Activated T-cell treated with anti-CD3 and anti-CD28 coated beads, Interleukin-2, amount 50 U/mL, for 4 hours (primary cell): ENCODE measurements at regions not wholly inside any gene's neighbourhood (a gene's known extent, or its start where the extent isn't known, plus 50 kb on each side); places are given as distances from the start of the nearest gene placed in this dataset.
"Not testable (repeated sequence)": the region's sequence is repeated elsewhere in the genome, so short reads cannot be mapped to it uniquely, and the experiment has no call there.

Experiments
- ATAC-seq, 2 donors: fragments of 200-7000 bp; cut with Tn5 transposase; one replicate each; pipeline ENCODE4 v1.10.0; 2021
- DNase-seq: peaks from one replicate; pipeline ENCODE4 v3.0.0-alpha.2; 2020
- H3K27me3 Mint-ChIP-seq: one replicate; pipeline ENCODE4 v1.8.0; 2021; ENCODE audit warnings: low read depth, mixed read lengths
- H3K36me3 Mint-ChIP-seq: one replicate; pipeline ENCODE4 v1.8.0; 2022; ENCODE audit warnings: mixed read lengths; ENCODE audit not compliant: insufficient read depth
- H3K4me1 Mint-ChIP-seq: one replicate; pipeline ENCODE4 v1.8.0; 2021; ENCODE audit warnings: low read depth, mixed read lengths
- H3K4me3 Mint-ChIP-seq: one replicate; pipeline ENCODE4 v1.8.0; 2021; ENCODE audit warnings: mild to moderate bottlenecking, moderate library complexity, mixed read lengths
- H3K9me3 Mint-ChIP-seq: one replicate; pipeline ENCODE4 v1.8.0; 2021; ENCODE audit warnings: mixed read lengths

GRCh38 chr11:37929100-37929653 lies 1331.1 kb upstream of the RAG2 start:
- Mint-ChIP-seq H3K36me3 (no peaks in the 10 kb centered on the region), H3K9me3 (peaks cover 13% of the 10 kb centered on the region), H3K4me1 (no peaks in the 10 kb centered on the region), H3K27me3 (no peaks in the 10 kb centered on the region), H3K4me3 (no peak overlapping the region)
- ATAC-seq, result no peak
- no peak for DNase-seq

DNA sequence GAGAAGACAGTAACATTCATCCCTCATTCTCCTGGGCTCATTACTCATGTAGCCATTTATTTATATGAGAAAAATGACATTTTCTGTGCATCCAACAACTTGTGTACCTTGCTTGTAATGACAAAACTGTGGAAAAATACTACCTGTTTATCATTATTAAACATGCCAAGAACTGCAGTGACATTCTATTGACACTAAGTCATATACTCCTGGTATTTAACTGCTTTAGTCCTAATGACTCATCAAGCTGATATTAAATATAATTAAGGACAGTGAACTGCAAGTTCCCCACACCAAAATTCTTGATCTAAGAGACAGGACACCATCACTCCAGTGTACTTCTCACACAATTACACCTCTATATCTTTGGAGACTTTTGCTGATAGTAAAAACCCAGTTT lies 1328.7 kb upstream of the RAG2 start:
- Mint-ChIP-seq H3K4me1 (no peaks in the 10 kb centered on the region), H3K27me3 (no peaks in the 10 kb centered on the region), H3K36me3 (no peaks in the 10 kb centered on the region), H3K9me3 (peaks cover 11% of the 10 kb centered on the region), H3K4me3 (no peak overlapping the region)
- ATAC-seq (no peak), DNase-seq (no peak)

- ATAC-seq (no peak), DNase-seq (no peak)
- H3K4me1 Mint-ChIP-seq, result no peaks in the 10 kb centered on the region
- H3K4me3 Mint-ChIP-seq, result no peak overlapping the region
- H3K27me3 Mint-ChIP-seq, result no peaks in the 10 kb centered on the region
- no peaks in the 10 kb centered on the region for H3K36me3 Mint-ChIP-seq
- H3K9me3 Mint-ChIP-seq, result peaks cover 15% of the 10 kb centered on the region
These were observed 1318.3 kb upstream of the RAG2 start for GRCh38 chr11:37916331-37916730.

DNA sequence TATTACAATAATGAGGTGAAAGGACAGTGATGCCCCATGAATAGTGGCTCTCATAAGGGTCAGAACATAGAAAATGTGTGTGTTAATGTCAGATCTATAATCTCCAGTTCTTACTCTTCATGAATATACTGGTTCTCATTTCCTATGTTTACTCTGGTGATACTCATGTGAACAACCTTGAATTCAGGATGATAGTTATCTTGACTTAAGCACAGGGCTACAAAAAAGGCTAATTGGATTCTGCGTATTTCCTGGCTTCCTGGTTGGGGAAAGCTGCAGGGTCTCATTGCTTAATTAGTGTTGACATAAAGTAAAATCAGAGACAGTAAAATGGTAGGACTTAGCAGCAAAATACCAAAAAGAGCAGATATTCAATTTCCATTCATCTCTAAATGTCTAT lies 1316.8 kb upstream of the RAG2 start:
- DNase-seq, result no peak
- ATAC-seq, result no peak
- Mint-ChIP-seq H3K4me3 (no peak overlapping the region), H3K36me3 (no peaks in the 10 kb centered on the region), H3K4me1 (no peaks in the 10 kb centered on the region), H3K27me3 (no peaks in the 10 kb centered on the region), H3K9me3 (peaks cover 13% of the 10 kb centered on the region)

- no peaks in the 10 kb centered on the region for H3K36me3 Mint-ChIP-seq
- ATAC-seq, result no peak
- no peak overlapping the region for H3K4me3 Mint-ChIP-seq
These were observed 1310.1 kb upstream of the RAG2 start for GRCh38 chr11:37908219-37908548.

GRCh38 chr11:37907436-37908218 lies 1309.6 kb upstream of the RAG2 start:
- DNase-seq (no peak), ATAC-seq (no peak)
- no peaks in the 10 kb centered on the region for H3K4me1 Mint-ChIP-seq
- no peaks in the 10 kb centered on the region for H3K36me3 Mint-ChIP-seq
- no peaks in the 10 kb centered on the region for H3K27me3 Mint-ChIP-seq
- no peak overlapping the region for H3K4me3 Mint-ChIP-seq
- H3K9me3 Mint-ChIP-seq, result peaks cover 10% of the 10 kb centered on the region

More at GRCh38 chr11:37908219-37908548, 1310.1 kb upstream of the RAG2 start:
- peaks cover 10% of the 10 kb centered on the region for H3K9me3 Mint-ChIP-seq
- no peaks in the 10 kb centered on the region for H3K27me3 Mint-ChIP-seq
- no peak for DNase-seq
- no peaks in the 10 kb centered on the region for H3K4me1 Mint-ChIP-seq

GRCh38 chr11:37905707-37906417 lies 1307.8 kb upstream of the RAG2 start:
- Mint-ChIP-seq H3K36me3 (no peaks in the 10 kb centered on the region), H3K27me3 (no peaks in the 10 kb centered on the region), H3K4me1 (no peaks in the 10 kb centered on the region), H3K9me3 (peaks cover 10% of the 10 kb centered on the region), H3K4me3 (no peak overlapping the region)
- DNase-seq (no peak), ATAC-seq (no peak)

- ATAC-seq (no peak), DNase-seq (no peak)
These were observed 1298.0 kb upstream of the RAG2 start for GRCh38 chr11:37896016-37896415.

GRCh38 chr11:37881741-37882140 lies 1283.7 kb upstream of the RAG2 start:
- ATAC-seq, result no peak
- H3K4me3 Mint-ChIP-seq, result no peak overlapping the region
- DNase-seq, result no peak
- peaks cover 4% of the 10 kb centered on the region for H3K9me3 Mint-ChIP-seq
- H3K4me1 Mint-ChIP-seq, result no peaks in the 10 kb centered on the region
- no peaks in the 10 kb centered on the region for H3K36me3 Mint-ChIP-seq
- H3K27me3 Mint-ChIP-seq, result no peaks in the 10 kb centered on the region

More at GRCh38 chr11:37896016-37896415, 1298.0 kb upstream of the RAG2 start:
- H3K4me1 Mint-ChIP-seq, result no peaks in the 10 kb centered on the region
- H3K9me3 Mint-ChIP-seq, result peaks cover 10% of the 10 kb centered on the region
- H3K27me3 Mint-ChIP-seq, result no peaks in the 10 kb centered on the region
- H3K4me3 Mint-ChIP-seq, result no peak overlapping the region
- H3K36me3 Mint-ChIP-seq, result no peaks in the 10 kb centered on the region

DNA sequence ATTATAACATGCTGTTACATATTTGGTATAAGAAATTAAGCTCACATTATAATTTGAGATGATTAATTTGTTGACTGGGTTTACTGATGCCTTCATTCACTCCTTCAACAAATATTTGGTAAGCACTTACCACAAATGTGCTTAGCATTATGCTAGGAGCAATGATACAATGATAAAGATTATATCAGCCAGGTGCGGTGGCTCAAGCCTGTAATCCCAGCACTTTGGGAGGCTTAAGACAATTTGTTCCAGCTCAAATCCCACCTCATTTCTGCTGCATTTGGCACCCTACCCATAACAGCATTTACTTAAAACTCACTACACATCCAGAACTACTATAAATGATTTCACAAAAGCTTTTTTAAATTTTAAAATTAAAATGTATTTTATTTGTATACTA lies 1263.6 kb upstream of the RAG2 start:
- H3K36me3 Mint-ChIP-seq, result no peaks in the 10 kb centered on the region
- no peak for ATAC-seq
- no peak for DNase-seq
- H3K9me3 Mint-ChIP-seq, result peaks cover 18% of the 10 kb centered on the region
- no peaks in the 10 kb centered on the region for H3K4me1 Mint-ChIP-seq
- H3K4me3 Mint-ChIP-seq, result no peak overlapping the region
- no peaks in the 10 kb centered on the region for H3K27me3 Mint-ChIP-seq

GRCh38 chr11:37858806-37859537 lies 1260.9 kb upstream of the RAG2 start:
- H3K36me3 Mint-ChIP-seq, DNase-seq, H3K4me1 Mint-ChIP-seq, H3K27me3 Mint-ChIP-seq, ATAC-seq, H3K4me3 Mint-ChIP-seq: not testable (repeated sequence)
- peaks cover 24% of the 10 kb centered on the region for H3K9me3 Mint-ChIP-seq

- peaks cover 24% of the 10 kb centered on the region for H3K9me3 Mint-ChIP-seq
- no peaks in the 10 kb centered on the region for H3K27me3 Mint-ChIP-seq
- H3K4me1 Mint-ChIP-seq, result no peaks in the 10 kb centered on the region
- H3K4me3 Mint-ChIP-seq, result no peak overlapping the region
- no peak for ATAC-seq
- no peaks in the 10 kb centered on the region for H3K36me3 Mint-ChIP-seq
- DNase-seq, result no peak
These were observed 1260.4 kb upstream of the RAG2 start for GRCh38 chr11:37858398-37858797.

- H3K27me3 Mint-ChIP-seq, result no peaks in the 10 kb centered on the region
- ATAC-seq, result no peak
- no peaks in the 10 kb centered on the region for H3K36me3 Mint-ChIP-seq
- DNase-seq, result no peak
- peaks cover 24% of the 10 kb centered on the region for H3K9me3 Mint-ChIP-seq
- no peaks in the 10 kb centered on the region for H3K4me1 Mint-ChIP-seq
- H3K4me3 Mint-ChIP-seq, result no peak overlapping the region
These were observed 1259.7 kb upstream of the RAG2 start for GRCh38 chr11:37857726-37858125.

GRCh38 chr11:37849706-37850105 lies 1251.7 kb upstream of the RAG2 start:
- H3K4me3 Mint-ChIP-seq, result no peak overlapping the region
- H3K27me3 Mint-ChIP-seq, result no peaks in the 10 kb centered on the region
- DNase-seq (no peak), ATAC-seq (no peak)
- no peaks in the 10 kb centered on the region for H3K36me3 Mint-ChIP-seq
- H3K9me3 Mint-ChIP-seq, result peaks cover 27% of the 10 kb centered on the region
- H3K4me1 Mint-ChIP-seq, result no peaks in the 10 kb centered on the region
